Heart right ventricle (tissue), 16 donors: ENCODE measurements at regions not wholly inside any gene's neighbourhood (a gene's known extent, or its start where the extent isn't known, plus 50 kb on each side); places are given as distances from the start of the nearest gene placed in this dataset.

Experiments
- ATAC-seq, 8 donors: fragments of 200-7000 bp; cut with Tn5 transposase; one replicate each; pipeline ENCODE4 v1.9.1; 2020; ENCODE audit warnings: mild to moderate bottlenecking in 8 of 8, moderate library complexity in 8 of 8, moderate number of reproducible peaks in 1 of 8
- DNase-seq, 2 donors: peaks; one replicate each; pipeline ENCODE4 v3.0.0-alpha.2; 2020
- H3K27ac ChIP-seq, 10 donors: fragments of 200-600 bp; sonication (generic) in 2 of 10; one replicate each; pipeline versions ENCODE4 v1.5.0 to v1.8.0; 2020 to 2022; ENCODE audit warnings: mild to moderate bottlenecking in 3 of 10
- H3K27me3 ChIP-seq, 7 donors: fragments of 200-600 bp; one replicate each; pipeline ENCODE4 v1.8.0; 2021 to 2022; ENCODE audit warnings: mild to moderate bottlenecking in 2 of 7
- H3K36me3 ChIP-seq, 9 donors: fragments of 200-600 bp; sonication (generic) in 1 of 9; one replicate each; pipeline versions ENCODE4 v1.5.0 to v1.8.0; 2020 to 2022; ENCODE audit warnings: mild to moderate bottlenecking in 2 of 9
- H3K4me1 ChIP-seq, 9 donors: fragments of 200-600 bp; sonication (generic) in 1 of 9; one replicate each; pipeline versions ENCODE4 v1.5.0 to v1.8.0; 2020 to 2022; ENCODE audit warnings: mild to moderate bottlenecking in 4 of 9
- H3K4me3 ChIP-seq, 10 donors: fragments of 200-600 bp; sonication (generic) in 2 of 10; one replicate each; pipeline versions ENCODE4 v1.5.0 to v1.8.0; 2020 to 2022; ENCODE audit warnings: mild to moderate bottlenecking in 7 of 10, moderate library complexity in 2 of 10
- H3K9me3 ChIP-seq, 11 donors: fragments of 200-600 bp in 10 of 11; sonication (generic) in 2 of 11; one replicate each; pipeline versions ENCODE4 v1.5.0 to v1.8.0; 2013 to 2022; ENCODE audit warnings: mild to moderate bottlenecking in 2 of 11, control low read depth in 1 of 11, moderate library complexity in 1 of 11
- WGBS, 2 donors: extraction: QIAGEN DNeasy Blood & Tissue Kit; methylation state at CpG; one replicate each; pipeline ENCODE4 v1.1.7; 2013; ENCODE audit warnings: inconsistent platforms in 1 of 2; 5-methylcytosine and 5-hydroxymethylcytosine counted together
- intact Hi-C, 10 donors: fragments of 100-400 bp; cut with DNase I; formaldehyde crosslinking; loops; one replicate each; pipeline versions ENCODE4 v1.11.1 to v1.14.2; 2022
- TF ChIP-seq, protein P1 (sequence below), 9 donors: fragments of 200-600 bp; sonication (generic) in 2 of 9; IDR thresholded peaks; one replicate each; pipeline versions ENCODE4 v1.5.0 to v1.8.0; 2021 to 2022; ENCODE audit warnings: antibody characterized with exemption in 9 of 9, mild to moderate bottlenecking in 5 of 9, moderate library complexity in 1 of 9
- donor health status: Arrhythmogenic right ventricular cardiomyopathy.
- donor health status: ischemic (EF 13 %, LVEDD 7.1; RV severe dilation, severe dysfunction).
- donor health status: healthy with polysubstance abuse.
- donor health status: DM: no; HTN: yes; CAD: no.
- donor health status: DM: no; HTN: no; CAD: no.
- donor health status: ischemic (EF 25% LVEDD 6.9; RV normal size, moderate dysfunction).
- donor health status: ischemic (EF 25% LVEDD 5.7; RV mildly dilated, moderate dysfunction).
- donor health status: healthy.
- donor health status: DM: yes; HTN: yes; CAD: no.
- donor health status: Ischemic cardiomyopathy.
- donor health status: ischemic (EF 35%, LVEDD 5.7; RV mildly dilated, moderate dysfunction).
- donor health status: nonischemic (EF 11% LVEDD 7.7; RV severe dilation, severe dysfunction).
- donor health status: DM: yes; HTN: yes; CAD: no.
- donor health status: PGD.
- donor health status: ischemic (EF 29% LVEDD 5.4; RV normal size, mild dysfunction).
- donor health status: nonischemic (EF 23%, LVEDD 6.1; RV moderate dilation, normal function).

GRCh38 chr5:143680672-143681259 is 131.2 kb upstream of the HMHB1 start:
- intact Hi-C loops = loop anchor here in 2 of 10 donors (5.0 to 10.0 kb wide), 2 partner anchors 276 to 278 kb away; partner anchors contain the start of gene NR3C1 (in 2 of the 2)
- no peaks in the 10 kb centered on the region for H3K27me3 ChIP-seq
- peaks cover 0 to 34% (median 10%) of the 10 kb centered on the region in 9 donors for H3K4me1 ChIP-seq
- no peak for ATAC-seq
- no peak for DNase-seq
- 86 to 87% methylated on average over 4 of the region's 4 CpGs for WGBS, 2 donors
- TF ChIP-seq, protein P1, sequence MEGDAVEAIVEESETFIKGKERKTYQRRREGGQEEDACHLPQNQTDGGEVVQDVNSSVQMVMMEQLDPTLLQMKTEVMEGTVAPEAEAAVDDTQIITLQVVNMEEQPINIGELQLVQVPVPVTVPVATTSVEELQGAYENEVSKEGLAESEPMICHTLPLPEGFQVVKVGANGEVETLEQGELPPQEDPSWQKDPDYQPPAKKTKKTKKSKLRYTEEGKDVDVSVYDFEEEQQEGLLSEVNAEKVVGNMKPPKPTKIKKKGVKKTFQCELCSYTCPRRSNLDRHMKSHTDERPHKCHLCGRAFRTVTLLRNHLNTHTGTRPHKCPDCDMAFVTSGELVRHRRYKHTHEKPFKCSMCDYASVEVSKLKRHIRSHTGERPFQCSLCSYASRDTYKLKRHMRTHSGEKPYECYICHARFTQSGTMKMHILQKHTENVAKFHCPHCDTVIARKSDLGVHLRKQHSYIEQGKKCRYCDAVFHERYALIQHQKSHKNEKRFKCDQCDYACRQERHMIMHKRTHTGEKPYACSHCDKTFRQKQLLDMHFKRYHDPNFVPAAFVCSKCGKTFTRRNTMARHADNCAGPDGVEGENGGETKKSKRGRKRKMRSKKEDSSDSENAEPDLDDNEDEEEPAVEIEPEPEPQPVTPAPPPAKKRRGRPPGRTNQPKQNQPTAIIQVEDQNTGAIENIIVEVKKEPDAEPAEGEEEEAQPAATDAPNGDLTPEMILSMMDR (IDR thresholded peaks at IDR 0.05) = no peak
- H3K9me3 ChIP-seq = no peaks in the 10 kb centered on the region
- H3K4me3 ChIP-seq = no peak overlapping the region
- H3K27ac ChIP-seq = peak overlapping the region in 1 of 10 donors; percentile 18
- no peaks in the 10 kb centered on the region for H3K36me3 ChIP-seq

DNA sequence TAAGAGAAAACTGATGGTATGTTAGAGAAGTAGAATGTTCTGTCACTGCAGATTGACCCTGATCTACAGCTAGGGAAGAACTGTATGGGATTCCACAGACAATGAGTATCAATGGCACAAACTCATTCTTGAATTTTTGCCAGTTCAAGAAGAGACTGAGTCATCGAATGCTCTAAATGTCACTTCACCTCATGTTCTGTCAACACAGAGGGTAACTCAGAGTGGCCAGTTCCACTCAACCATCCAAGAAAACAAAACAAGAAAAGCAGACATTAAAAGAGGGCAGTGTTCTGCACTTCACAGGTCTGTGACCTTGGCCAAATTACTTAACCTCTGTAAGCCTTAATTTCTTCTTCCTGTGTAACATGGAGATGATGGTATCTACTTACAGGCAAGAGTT is 132.2 kb upstream of the HMHB1 start:
- TF ChIP-seq, protein P1 (IDR thresholded peaks at IDR 0.05) = no peak
- H3K4me1 ChIP-seq = peaks cover 0 to 34% (median 10%) of the 10 kb centered on the region in 9 donors
- H3K27ac ChIP-seq = peak overlapping the region in 1 of 10 donors; percentile 18
- intact Hi-C loops = loop anchor here in 4 of 10 donors (5.0 to 10.0 kb wide), 3 partner anchors 265 to 277 kb away; partner anchors contain the start of gene NR3C1 (in 3 of the 4)
- H3K36me3 ChIP-seq = no peaks in the 10 kb centered on the region
- ATAC-seq (peak in 4 of 8 donors; percentile 22 to 80 (median 63)), DNase-seq (no peak)
- 27 to 30% methylated on average over 1 of the region's 1 CpG for WGBS, 2 donors
- H3K4me3 ChIP-seq = no peak overlapping the region
- H3K27me3 ChIP-seq = no peaks in the 10 kb centered on the region
- H3K9me3 ChIP-seq = no peaks in the 10 kb centered on the region

DNA sequence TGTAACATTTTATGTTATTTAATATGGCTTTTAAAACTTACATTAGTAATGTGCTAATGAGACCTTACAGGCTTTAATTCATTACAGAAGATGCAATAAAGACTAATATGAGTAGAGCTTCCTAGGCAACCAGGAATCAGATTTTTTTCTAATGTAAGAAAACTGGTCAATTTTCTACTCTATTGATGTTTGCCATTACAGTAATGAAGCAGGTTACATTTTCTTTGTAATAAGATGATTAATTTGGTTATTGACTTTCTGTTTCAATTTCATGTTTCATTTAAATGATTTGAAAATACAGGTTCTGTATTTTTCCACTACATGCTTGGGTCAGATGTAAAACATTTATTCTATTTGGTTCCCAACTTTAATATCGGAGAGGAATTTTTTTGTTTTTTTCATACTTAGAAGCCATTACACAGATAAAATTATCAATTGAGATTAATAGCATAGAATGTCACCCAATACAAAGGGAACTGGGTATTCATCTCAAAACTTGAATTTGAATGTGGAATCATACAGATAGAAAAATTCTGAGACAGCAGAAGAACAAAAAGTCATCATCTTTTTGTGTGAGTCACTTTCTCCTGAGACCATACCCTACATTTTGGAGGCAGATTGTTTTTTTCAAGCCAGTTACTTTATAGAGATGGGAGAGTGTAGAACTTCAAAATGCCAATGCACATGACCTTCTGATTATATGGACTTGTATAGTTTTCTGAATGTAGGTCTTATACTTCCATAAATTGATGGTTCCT is 133.6 kb upstream of the HMHB1 start:
- no peaks in the 10 kb centered on the region for H3K27me3 ChIP-seq
- intact Hi-C loops = loop anchor here in 2 of 10 donors (10.0 kb wide), 2 partner anchors 264 to 274 kb away; partner anchors contain the start of gene NR3C1 (in 1 of the 2)

GRCh38 chr5:143677403-143677802 is 134.6 kb upstream of the HMHB1 start:
- TF ChIP-seq, protein P1 (IDR thresholded peaks at IDR 0.05) = no peak
- no peak for DNase-seq
- Histone ChIP-seq H3K9me3 (no peaks in the 10 kb centered on the region), H3K27me3 (no peaks in the 10 kb centered on the region), H3K36me3 (no peaks in the 10 kb centered on the region), H3K4me1 (peaks cover 0 to 28% (median 3%) of the 10 kb centered on the region in 9 donors), H3K4me3 (no peak overlapping the region), H3K27ac (no peak overlapping the region)
- no peak for ATAC-seq
- WGBS, 2 donors = 90% methylated on average over 6 of the region's 6 CpGs
- intact Hi-C loops = loop anchor here in 2 of 10 donors (10.0 kb wide), 2 partner anchors 263 to 273 kb away; partner anchors contain the start of gene NR3C1 (in 1 of the 2)

More for the DNA sequence above, 133.6 kb upstream of the HMHB1 start:
- H3K4me1 ChIP-seq = peaks cover 0 to 34% (median 10%) of the 10 kb centered on the region in 9 donors
- H3K4me3 ChIP-seq = no peak overlapping the region
- no peaks in the 10 kb centered on the region for H3K36me3 ChIP-seq
- DNase-seq (no peak), ATAC-seq (no peak)
- H3K9me3 ChIP-seq = no peaks in the 10 kb centered on the region
- WGBS, 2 donors = 99 to 100% methylated on average over 1 of the region's 1 CpG
- TF ChIP-seq, protein P1 (IDR thresholded peaks at IDR 0.05) = no peak
- no peak overlapping the region for H3K27ac ChIP-seq
